ENCODE measurements at regions not wholly inside any gene's neighbourhood (a gene's known extent, or its start where the extent isn't known, plus 50 kb on each side); places are given as distances from the start of the nearest gene placed in this dataset.

DNA sequence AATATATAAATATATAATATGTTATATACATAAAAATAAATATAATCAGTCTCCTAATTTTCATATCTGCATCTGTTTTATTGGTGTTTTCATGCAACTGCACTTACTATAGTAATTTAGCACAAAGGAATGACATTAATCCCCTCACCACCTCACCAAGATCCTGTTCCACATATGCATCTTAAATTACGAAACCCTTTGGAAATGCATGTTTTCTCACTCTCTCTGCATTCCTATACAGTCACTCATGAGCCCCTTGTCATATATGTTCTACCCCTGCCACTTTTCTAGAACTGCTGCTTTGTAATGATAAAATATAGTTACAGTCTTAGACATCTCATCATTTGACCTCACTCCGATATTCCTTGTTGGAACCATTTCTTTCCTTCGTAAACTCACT is 728.7 kb upstream of the SLIT2 start:
- no peak for TF ChIP-seq TAF1 (IDR thresholded peaks at IDR 0.05; ENCODE audit: borderline replicate concordance, insufficient read depth, low read length)

DNA sequence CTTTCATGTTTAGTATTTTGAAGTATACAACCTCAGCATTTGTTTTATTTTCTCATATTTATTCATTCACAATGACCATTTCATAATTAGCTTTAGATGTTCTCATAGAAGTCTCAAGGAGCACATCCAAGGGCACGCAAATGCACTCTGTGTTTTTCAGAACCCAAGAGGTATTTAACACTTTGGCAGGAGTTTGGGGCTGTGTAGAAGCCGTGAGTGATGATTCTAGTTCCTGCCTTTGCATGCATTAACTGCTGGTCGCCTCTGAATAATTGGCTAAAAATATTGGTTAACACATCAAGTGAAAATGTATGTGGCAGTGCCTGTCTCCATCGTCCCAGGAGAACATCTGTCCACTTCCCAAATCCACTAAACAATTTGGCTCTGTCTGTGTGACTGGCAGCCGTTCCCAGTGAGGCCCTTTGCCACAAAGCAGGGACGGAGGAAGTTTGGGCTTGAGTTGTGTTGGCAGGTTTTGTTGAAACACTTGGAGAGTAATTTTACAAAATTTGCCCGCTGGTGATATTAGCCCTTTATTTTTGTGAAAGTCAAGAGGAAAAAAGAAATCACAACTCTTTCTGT is 730.7 kb upstream of the SLIT2 start:
- TF ChIP-seq POLR2AphosphoS5 (IDR thresholded peaks at IDR 0.05; ENCODE audit: low read depth, low read length) (no peak), SIN3A (IDR thresholded peaks at IDR 0.05; ENCODE audit: borderline replicate concordance, insufficient read depth, low read length) (no peak), TAF1 (IDR thresholded peaks at IDR 0.05; ENCODE audit: borderline replicate concordance, insufficient read depth, low read length) (no peak), FOXP2 (optimal IDR thresholded peaks at IDR 0.05; ENCODE audit: borderline replicate concordance, extremely low read depth, extremely low read length, insufficient read depth) (no peak)
- TF ChIP-seq, protein P1, sequence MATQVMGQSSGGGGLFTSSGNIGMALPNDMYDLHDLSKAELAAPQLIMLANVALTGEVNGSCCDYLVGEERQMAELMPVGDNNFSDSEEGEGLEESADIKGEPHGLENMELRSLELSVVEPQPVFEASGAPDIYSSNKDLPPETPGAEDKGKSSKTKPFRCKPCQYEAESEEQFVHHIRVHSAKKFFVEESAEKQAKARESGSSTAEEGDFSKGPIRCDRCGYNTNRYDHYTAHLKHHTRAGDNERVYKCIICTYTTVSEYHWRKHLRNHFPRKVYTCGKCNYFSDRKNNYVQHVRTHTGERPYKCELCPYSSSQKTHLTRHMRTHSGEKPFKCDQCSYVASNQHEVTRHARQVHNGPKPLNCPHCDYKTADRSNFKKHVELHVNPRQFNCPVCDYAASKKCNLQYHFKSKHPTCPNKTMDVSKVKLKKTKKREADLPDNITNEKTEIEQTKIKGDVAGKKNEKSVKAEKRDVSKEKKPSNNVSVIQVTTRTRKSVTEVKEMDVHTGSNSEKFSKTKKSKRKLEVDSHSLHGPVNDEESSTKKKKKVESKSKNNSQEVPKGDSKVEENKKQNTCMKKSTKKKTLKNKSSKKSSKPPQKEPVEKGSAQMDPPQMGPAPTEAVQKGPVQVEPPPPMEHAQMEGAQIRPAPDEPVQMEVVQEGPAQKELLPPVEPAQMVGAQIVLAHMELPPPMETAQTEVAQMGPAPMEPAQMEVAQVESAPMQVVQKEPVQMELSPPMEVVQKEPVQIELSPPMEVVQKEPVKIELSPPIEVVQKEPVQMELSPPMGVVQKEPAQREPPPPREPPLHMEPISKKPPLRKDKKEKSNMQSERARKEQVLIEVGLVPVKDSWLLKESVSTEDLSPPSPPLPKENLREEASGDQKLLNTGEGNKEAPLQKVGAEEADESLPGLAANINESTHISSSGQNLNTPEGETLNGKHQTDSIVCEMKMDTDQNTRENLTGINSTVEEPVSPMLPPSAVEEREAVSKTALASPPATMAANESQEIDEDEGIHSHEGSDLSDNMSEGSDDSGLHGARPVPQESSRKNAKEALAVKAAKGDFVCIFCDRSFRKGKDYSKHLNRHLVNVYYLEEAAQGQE (IDR thresholded peaks at IDR 0.05; ENCODE audit: insufficient read depth in 1 of 2, low read depth in 2 of 2, low read length in 2 of 2) = no peak

GRCh38 chr4:19514276-19515070 is 737.2 kb upstream of the SLIT2 start:
- TF ChIP-seq TAF1 (IDR thresholded peaks at IDR 0.05; ENCODE audit: borderline replicate concordance, insufficient read depth, low read length) = no peak
- no peak for TF ChIP-seq FOXP2 (optimal IDR thresholded peaks at IDR 0.05; ENCODE audit: borderline replicate concordance, extremely low read depth, extremely low read length, insufficient read depth)
- TF ChIP-seq, protein P1 (IDR thresholded peaks at IDR 0.05; ENCODE audit: insufficient read depth in 1 of 2, low read depth in 2 of 2, low read length in 2 of 2) = no peak
- no peak for TF ChIP-seq SIN3A (IDR thresholded peaks at IDR 0.05; ENCODE audit: borderline replicate concordance, insufficient read depth, low read length)

DNA sequence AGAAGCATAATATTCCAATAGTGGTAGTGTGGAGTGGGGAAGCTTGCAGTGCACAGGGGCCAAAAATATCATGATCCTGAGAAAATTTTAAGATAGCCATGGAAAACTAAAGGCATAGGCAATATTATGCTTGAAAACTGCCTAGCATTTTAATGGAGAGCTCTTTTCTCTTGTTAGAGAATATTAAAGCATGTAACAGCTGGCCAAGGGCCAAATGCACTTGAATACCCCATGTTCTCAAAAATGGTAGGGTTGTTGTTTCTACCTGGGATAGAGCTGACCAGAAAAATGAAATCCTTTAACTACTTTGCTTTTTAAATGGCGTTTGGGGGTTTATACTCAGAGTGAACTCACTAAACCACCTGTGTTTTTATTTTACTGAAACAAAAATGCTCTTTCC is 739.6 kb upstream of the SLIT2 start:
- no peak for TF ChIP-seq TAF1 (IDR thresholded peaks at IDR 0.05; ENCODE audit: borderline replicate concordance, insufficient read depth, low read length)
- no peak for TF ChIP-seq POLR2AphosphoS5 (IDR thresholded peaks at IDR 0.05; ENCODE audit: low read depth, low read length)
- TF ChIP-seq SIN3A (IDR thresholded peaks at IDR 0.05; ENCODE audit: borderline replicate concordance, insufficient read depth, low read length) = no peak
- TF ChIP-seq FOXP2 (optimal IDR thresholded peaks at IDR 0.05; ENCODE audit: borderline replicate concordance, extremely low read depth, extremely low read length, insufficient read depth) = no peak
- TF ChIP-seq, protein P1 (IDR thresholded peaks at IDR 0.05; ENCODE audit: insufficient read depth in 1 of 2, low read depth in 2 of 2, low read length in 2 of 2) = no peak

DNA sequence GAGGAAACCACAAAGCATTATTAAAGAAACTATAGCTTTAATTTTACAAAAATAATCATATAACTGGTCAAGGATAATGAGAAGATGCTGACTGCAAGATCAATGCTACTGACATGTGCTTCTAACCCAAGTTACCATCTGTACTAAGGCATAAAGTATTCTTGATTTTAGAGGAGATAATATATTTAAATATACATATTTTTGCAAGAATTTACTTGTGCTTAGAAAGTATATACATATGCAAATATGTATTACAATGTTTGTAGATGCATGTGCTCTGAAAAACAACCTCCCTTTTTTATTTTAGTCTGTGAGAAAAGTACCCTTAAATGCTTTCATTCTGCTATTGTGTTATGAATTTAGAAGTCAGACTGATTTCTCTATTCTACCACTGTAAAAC is 740.7 kb upstream of the SLIT2 start:
- TF ChIP-seq, protein P1 (IDR thresholded peaks at IDR 0.05; ENCODE audit: insufficient read depth in 1 of 2, low read depth in 2 of 2, low read length in 2 of 2) = no peak
- no peak for TF ChIP-seq SIN3A (IDR thresholded peaks at IDR 0.05; ENCODE audit: borderline replicate concordance, insufficient read depth, low read length)
- no peak for TF ChIP-seq TAF1 (IDR thresholded peaks at IDR 0.05; ENCODE audit: borderline replicate concordance, insufficient read depth, low read length)
- no peak for TF ChIP-seq FOXP2 (optimal IDR thresholded peaks at IDR 0.05; ENCODE audit: borderline replicate concordance, extremely low read depth, extremely low read length, insufficient read depth)
- TF ChIP-seq POLR2AphosphoS5 (IDR thresholded peaks at IDR 0.05; ENCODE audit: low read depth, low read length) = no peak

Data from PFSK-1 (cell line).